ENCODE measurements at regions not wholly inside any gene's neighbourhood (a gene's known extent, or its start where the extent isn't known, plus 50 kb on each side); places are given as distances from the start of the nearest gene placed in this dataset.

DNA sequence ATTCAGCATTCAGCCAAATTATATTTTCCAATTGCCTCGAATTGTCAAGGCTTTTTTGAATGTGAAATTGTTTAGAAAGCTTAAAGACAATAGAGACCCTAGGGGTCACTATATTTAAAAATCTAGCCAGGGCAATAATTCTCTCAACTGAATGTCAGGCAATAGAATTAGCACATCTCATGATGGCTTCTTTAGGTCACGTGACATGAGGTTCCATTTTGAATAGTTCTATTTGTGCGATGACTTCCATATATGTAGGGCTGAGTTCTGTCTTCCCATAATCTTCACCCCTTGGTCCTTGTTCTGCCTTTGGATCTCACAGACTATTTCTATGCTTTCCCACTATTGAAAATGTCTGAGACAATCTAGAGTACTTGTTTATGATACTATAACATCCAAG, 527.7 kb upstream of the KIRREL3 start:
- TF ChIP-seq JUND (IDR thresholded peaks at IDR 0.05) (no peak), YY1 (IDR thresholded peaks at IDR 0.05; ENCODE audit: low read depth) (no peak), MEF2A (IDR thresholded peaks at IDR 0.05; ENCODE audit: borderline replicate concordance, low read depth) (no peak), EZH2phosphoT487 (IDR thresholded peaks at IDR 0.05; ENCODE audit: borderline replicate concordance, low read depth) (no peak), SMC3 (IDR thresholded peaks at IDR 0.05; ENCODE audit: low read depth, low read length) (no peak), RAD21 (IDR thresholded peaks at IDR 0.05; ENCODE audit: low read length) (no peak), GATA2 (CRISPR knock-in tag; IDR thresholded peaks at IDR 0.05) (no peak)
- TF ChIP-seq, protein P1, sequence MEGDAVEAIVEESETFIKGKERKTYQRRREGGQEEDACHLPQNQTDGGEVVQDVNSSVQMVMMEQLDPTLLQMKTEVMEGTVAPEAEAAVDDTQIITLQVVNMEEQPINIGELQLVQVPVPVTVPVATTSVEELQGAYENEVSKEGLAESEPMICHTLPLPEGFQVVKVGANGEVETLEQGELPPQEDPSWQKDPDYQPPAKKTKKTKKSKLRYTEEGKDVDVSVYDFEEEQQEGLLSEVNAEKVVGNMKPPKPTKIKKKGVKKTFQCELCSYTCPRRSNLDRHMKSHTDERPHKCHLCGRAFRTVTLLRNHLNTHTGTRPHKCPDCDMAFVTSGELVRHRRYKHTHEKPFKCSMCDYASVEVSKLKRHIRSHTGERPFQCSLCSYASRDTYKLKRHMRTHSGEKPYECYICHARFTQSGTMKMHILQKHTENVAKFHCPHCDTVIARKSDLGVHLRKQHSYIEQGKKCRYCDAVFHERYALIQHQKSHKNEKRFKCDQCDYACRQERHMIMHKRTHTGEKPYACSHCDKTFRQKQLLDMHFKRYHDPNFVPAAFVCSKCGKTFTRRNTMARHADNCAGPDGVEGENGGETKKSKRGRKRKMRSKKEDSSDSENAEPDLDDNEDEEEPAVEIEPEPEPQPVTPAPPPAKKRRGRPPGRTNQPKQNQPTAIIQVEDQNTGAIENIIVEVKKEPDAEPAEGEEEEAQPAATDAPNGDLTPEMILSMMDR (IDR thresholded peaks at IDR 0.05): no peak
- TF ChIP-seq, protein P2, sequence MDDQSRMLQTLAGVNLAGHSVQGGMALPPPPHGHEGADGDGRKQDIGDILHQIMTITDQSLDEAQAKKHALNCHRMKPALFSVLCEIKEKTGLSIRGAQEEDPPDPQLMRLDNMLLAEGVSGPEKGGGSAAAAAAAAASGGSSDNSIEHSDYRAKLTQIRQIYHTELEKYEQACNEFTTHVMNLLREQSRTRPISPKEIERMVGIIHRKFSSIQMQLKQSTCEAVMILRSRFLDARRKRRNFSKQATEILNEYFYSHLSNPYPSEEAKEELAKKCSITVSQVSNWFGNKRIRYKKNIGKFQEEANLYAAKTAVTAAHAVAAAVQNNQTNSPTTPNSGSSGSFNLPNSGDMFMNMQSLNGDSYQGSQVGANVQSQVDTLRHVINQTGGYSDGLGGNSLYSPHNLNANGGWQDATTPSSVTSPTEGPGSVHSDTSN (IDR thresholded peaks at IDR 0.05): no peak

Measured in SK-N-SH (cell line).